ENCODE measurements at regions not wholly inside any gene's neighbourhood (a gene's known extent, or its start where the extent isn't known, plus 50 kb on each side); places are given as distances from the start of the nearest gene placed in this dataset.

GRCh38 chr10:80908611-80909010 lies 370.9 kb downstream of the SH2D4B start:
- intact Hi-C loops (cut with micrococcal nuclease; ENCODE audit: unreplicated experiment), result no loop called here
- no peaks in the 10 kb centered on the region for H3K79me2 ChIP-seq (ENCODE audit: insufficient read depth, low read depth, low read length)
- no peak overlapping the region for H3K4me3 ChIP-seq (ENCODE audit: low read depth, low read length, poor library complexity, severe bottlenecking)
- TF ChIP-seq CTCF (conservative IDR thresholded peaks at IDR 0.05; ENCODE audit: low read length), result no peak
- no peak for TF ChIP-seq EZH2phosphoT487 (IDR thresholded peaks at IDR 0.05; ENCODE audit: borderline replicate concordance, low read depth, low read length)
- BruUV-seq (replicated peaks), result no TSS peak
- H3K9me3 ChIP-seq (ENCODE audit: low read length), result no peaks in the 10 kb centered on the region
- H4K20me1 ChIP-seq (ENCODE audit: insufficient read depth, low read length), result no peaks in the 10 kb centered on the region
- H2AFZ ChIP-seq (ENCODE audit: low read length), result no peak overlapping the region
- H3K36me3 ChIP-seq (ENCODE audit: insufficient read depth, low read length), result no peaks in the 10 kb centered on the region
- POLR2A ChIA-PET, result no interaction called here
- no peak for DNase-seq (ENCODE audit: low spot score)
- H3K27ac ChIP-seq (ENCODE audit: low read depth, low read length, poor library complexity, severe bottlenecking), result no peak overlapping the region
- CTCF ChIA-PET (ENCODE audit: unreplicated experiment), result no interaction called here
- no peaks in the 10 kb centered on the region for H3K9me2 ChIP-seq (ENCODE audit: insufficient read depth, low read length)
- H3K4me2 ChIP-seq (ENCODE audit: low read length), result no peak overlapping the region
- no peaks in the 10 kb centered on the region for H3K4me1 ChIP-seq (ENCODE audit: insufficient read depth, low read length, poor library complexity, severe bottlenecking)

GRCh38 chr10:80909254-80909653 lies 371.6 kb downstream of the SH2D4B start:
- Histone ChIP-seq H4K20me1 (ENCODE audit: insufficient read depth, low read length) (no peaks in the 10 kb centered on the region), H3K4me2 (ENCODE audit: low read length) (no peak overlapping the region), H3K4me1 (ENCODE audit: insufficient read depth, low read length, poor library complexity, severe bottlenecking) (no peaks in the 10 kb centered on the region), H2AFZ (ENCODE audit: low read length) (no peak overlapping the region), H3K9me2 (ENCODE audit: insufficient read depth, low read length) (no peaks in the 10 kb centered on the region), H3K9me3 (ENCODE audit: low read length) (no peaks in the 10 kb centered on the region), H3K79me2 (ENCODE audit: insufficient read depth, low read depth, low read length) (no peaks in the 10 kb centered on the region), H3K36me3 (ENCODE audit: insufficient read depth, low read length) (no peaks in the 10 kb centered on the region), H3K4me3 (ENCODE audit: low read depth, low read length, poor library complexity, severe bottlenecking) (no peak overlapping the region), H3K27ac (ENCODE audit: low read depth, low read length, poor library complexity, severe bottlenecking) (no peak overlapping the region)
- no peak for TF ChIP-seq CTCF (conservative IDR thresholded peaks at IDR 0.05; ENCODE audit: low read length)
- TF ChIP-seq EZH2phosphoT487 (IDR thresholded peaks at IDR 0.05; ENCODE audit: borderline replicate concordance, low read depth, low read length), result no peak
- no TSS peak for BruUV-seq (replicated peaks)
- ChIA-PET POLR2A (no interaction called here), CTCF (ENCODE audit: unreplicated experiment) (no interaction called here)
- intact Hi-C loops (cut with micrococcal nuclease; ENCODE audit: unreplicated experiment), result no loop called here
- no peak for DNase-seq (ENCODE audit: low spot score)

- DNase-seq (ENCODE audit: low spot score), result no peak
- H3K27ac ChIP-seq (ENCODE audit: low read depth, low read length, poor library complexity, severe bottlenecking), result no peak overlapping the region
- intact Hi-C loops (cut with micrococcal nuclease; ENCODE audit: unreplicated experiment), result no loop called here
- POLR2A ChIA-PET, result no interaction called here
- H3K36me3 ChIP-seq (ENCODE audit: insufficient read depth, low read length), result no peaks in the 10 kb centered on the region
- no peaks in the 10 kb centered on the region for H4K20me1 ChIP-seq (ENCODE audit: insufficient read depth, low read length)
- no peaks in the 10 kb centered on the region for H3K79me2 ChIP-seq (ENCODE audit: insufficient read depth, low read depth, low read length)
- no peaks in the 10 kb centered on the region for H3K4me1 ChIP-seq (ENCODE audit: insufficient read depth, low read length, poor library complexity, severe bottlenecking)
- no peak overlapping the region for H3K4me2 ChIP-seq (ENCODE audit: low read length)
- BruUV-seq (replicated peaks), result no TSS peak
- H2AFZ ChIP-seq (ENCODE audit: low read length), result no peak overlapping the region
- no peak for TF ChIP-seq CTCF (conservative IDR thresholded peaks at IDR 0.05; ENCODE audit: low read length)
- no peak for TF ChIP-seq EZH2phosphoT487 (IDR thresholded peaks at IDR 0.05; ENCODE audit: borderline replicate concordance, low read depth, low read length)
- no peaks in the 10 kb centered on the region for H3K9me2 ChIP-seq (ENCODE audit: insufficient read depth, low read length)
- no peaks in the 10 kb centered on the region for H3K9me3 ChIP-seq (ENCODE audit: low read length)
- H3K4me3 ChIP-seq (ENCODE audit: low read depth, low read length, poor library complexity, severe bottlenecking), result no peak overlapping the region
- CTCF ChIA-PET (ENCODE audit: unreplicated experiment), result no interaction called here
Observed at GRCh38 chr10:80917636-80918035, 379.9 kb downstream of the SH2D4B start.

Measured in OCI-LY7 (cell line).